SU-DHL-6 (cell line): ENCODE measurements at regions not wholly inside any gene's neighbourhood (a gene's known extent, or its start where the extent isn't known, plus 50 kb on each side); places are given as distances from the start of the nearest gene placed in this dataset.

ENCODE experiments used
- CTCF ChIP-seq: fragments of 200-600 bp; sonication (generic); IDR thresholded peaks from one replicate; pipeline ENCODE4 v1.5.1; 2017; ENCODE audit warnings: antibody characterized with exemption, mild to moderate bottlenecking, low read length, moderate library complexity; ENCODE audit not compliant: insufficient read depth, poor library complexity, severe bottlenecking
- EZH2phosphoT487 ChIP-seq: fragments of 200-600 bp; sonication (generic), shearing (Covaris generic); conservative IDR thresholded peaks from 2 replicates; pipeline ENCODE4 v1.6.1; 2018; ENCODE audit warnings: mild to moderate bottlenecking, antibody characterized with exemption, low read length, moderate library complexity, mixed read lengths

- TF ChIP-seq CTCF (no peak), EZH2phosphoT487 (no peak)
Measured at GRCh38 chr7:93765475-93765874, 125.1 kb downstream of the TFPI2 start.
